ENCODE measurements at regions not wholly inside any gene's neighbourhood (a gene's known extent, or its start where the extent isn't known, plus 50 kb on each side); places are given as distances from the start of the nearest gene placed in this dataset.

DNA sequence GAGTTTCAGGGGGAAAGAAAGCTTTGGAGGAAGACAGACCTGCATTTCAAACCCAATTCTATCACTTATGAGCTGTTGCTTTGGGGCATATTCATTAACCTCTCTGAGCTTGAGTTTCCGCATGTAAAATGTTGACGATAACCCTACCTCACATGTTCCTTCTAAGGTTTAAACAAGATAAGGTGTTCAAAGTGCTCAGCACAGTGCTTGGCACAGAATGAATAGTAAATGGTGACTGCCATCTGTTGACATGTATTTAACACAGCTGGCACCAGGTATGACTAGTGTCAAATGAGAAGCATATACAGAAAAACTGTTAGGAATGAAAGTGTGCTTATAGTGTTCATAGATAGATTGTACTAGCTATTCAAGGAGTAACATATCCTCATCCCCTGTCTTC, 155.5 kb downstream of the PTGER3 start:
- TF ChIP-seq, protein P1, sequence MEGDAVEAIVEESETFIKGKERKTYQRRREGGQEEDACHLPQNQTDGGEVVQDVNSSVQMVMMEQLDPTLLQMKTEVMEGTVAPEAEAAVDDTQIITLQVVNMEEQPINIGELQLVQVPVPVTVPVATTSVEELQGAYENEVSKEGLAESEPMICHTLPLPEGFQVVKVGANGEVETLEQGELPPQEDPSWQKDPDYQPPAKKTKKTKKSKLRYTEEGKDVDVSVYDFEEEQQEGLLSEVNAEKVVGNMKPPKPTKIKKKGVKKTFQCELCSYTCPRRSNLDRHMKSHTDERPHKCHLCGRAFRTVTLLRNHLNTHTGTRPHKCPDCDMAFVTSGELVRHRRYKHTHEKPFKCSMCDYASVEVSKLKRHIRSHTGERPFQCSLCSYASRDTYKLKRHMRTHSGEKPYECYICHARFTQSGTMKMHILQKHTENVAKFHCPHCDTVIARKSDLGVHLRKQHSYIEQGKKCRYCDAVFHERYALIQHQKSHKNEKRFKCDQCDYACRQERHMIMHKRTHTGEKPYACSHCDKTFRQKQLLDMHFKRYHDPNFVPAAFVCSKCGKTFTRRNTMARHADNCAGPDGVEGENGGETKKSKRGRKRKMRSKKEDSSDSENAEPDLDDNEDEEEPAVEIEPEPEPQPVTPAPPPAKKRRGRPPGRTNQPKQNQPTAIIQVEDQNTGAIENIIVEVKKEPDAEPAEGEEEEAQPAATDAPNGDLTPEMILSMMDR (conservative IDR thresholded peaks at IDR 0.05) = no peak
- no peak for TF ChIP-seq EZH2 (IDR thresholded peaks at IDR 0.05; ENCODE audit: low read depth)

Data from PC-9 (cell line).